Transverse colon (tissue), 4 donors: ENCODE measurements at regions not wholly inside any gene's neighbourhood (a gene's known extent, or its start where the extent isn't known, plus 50 kb on each side); places are given as distances from the start of the nearest gene placed in this dataset.

Experiments used
- DNase-seq: peaks from one replicate; pipeline ENCODE4 v3.0.0-alpha.2; 2019
- H3K27ac ChIP-seq, 4 donors: fragments of 200-600 bp; sonication (generic); 2 replicates each; pipeline ENCODE4 v1.5.1; 2016 to 2018; ENCODE audit warnings: inconsistent platforms in 4 of 4
- H3K27me3 ChIP-seq: fragments of 200-600 bp; sonication (generic); 2 replicates; pipeline ENCODE4 v1.5.1; 2017; ENCODE audit warnings: inconsistent platforms
- H3K36me3 ChIP-seq, 4 donors: fragments of 200-600 bp; sonication (generic); 2 replicates each; pipeline ENCODE4 v1.5.1; 2017 to 2019; ENCODE audit warnings: inconsistent platforms in 4 of 4
- H3K4me1 ChIP-seq, 4 donors: fragments of 200-600 bp; sonication (generic); 2 replicates each; pipeline ENCODE4 v1.5.1; 2017 to 2020; ENCODE audit warnings: inconsistent platforms in 4 of 4
- H3K4me3 ChIP-seq, 4 donors: fragments of 200-600 bp; sonication (generic); 1 replicate in 1 of 4; 2 replicates in 3 of 4; pipeline versions ENCODE4 v1.5.1 to v1.6.1; 2017 to 2019; ENCODE audit warnings: inconsistent platforms in 4 of 4
- H3K9me3 ChIP-seq, 2 donors: fragments of 200-600 bp; sonication (generic); 2 replicates each; pipeline ENCODE4 v1.5.1; 2017 to 2019; ENCODE audit warnings: inconsistent platforms in 2 of 2
- CTCF ChIP-seq, 5 experiments: fragments of 200-600 bp in 3 of 5; fragments of 450-650 bp in 2 of 5; sonication (generic) in 3 of 5; IDR thresholded peaks; 1 replicate in 2 of 5; 2 replicates in 3 of 5; pipeline ENCODE4 v1.5.1; 2016 to 2017; ENCODE audit warnings: antibody characterized with exemption in 5 of 5, inconsistent platforms in 3 of 5, mild to moderate bottlenecking in 2 of 5, moderate library complexity in 1 of 5
- EP300 ChIP-seq: sonication (generic); formaldehyde crosslinking; IDR thresholded peaks from one replicate; pipeline ENCODE4 v1.6.1; 2017; ENCODE audit warnings: antibody characterized with exemption, low read depth
- POLR2A ChIP-seq: fragments of 450-650 bp; IDR thresholded peaks from one replicate; pipeline ENCODE4 v1.6.1; 2016; ENCODE audit warnings: antibody characterized with exemption, mild to moderate bottlenecking, moderate library complexity
- POLR2AphosphoS5 ChIP-seq, 3 donors: sonication (generic); formaldehyde crosslinking; IDR thresholded peaks; one replicate each; pipeline ENCODE4 v1.6.1; 2016; ENCODE audit warnings: antibody characterized with exemption in 3 of 3
- WGBS, 2 donors: methylation state at CpG; one replicate each; pipeline ENCODE4 v1.1.5; 2018; ENCODE audit warnings: low coverage in 1 of 2; 5-methylcytosine and 5-hydroxymethylcytosine counted together
- in situ Hi-C, 4 donors: fragments of 200-750 bp; cut with MboI; loops; one replicate each; pipeline versions ENCODE4 v1.15.0 to v1.15.1; 2017; ENCODE audit warnings: low sequenced_read_pairs in 3 of 4, low pct_ligation_motif_present in 1 of 4, low pct_unique_long_range_greater_than_20kb in 1 of 4
- intact Hi-C: fragments of 100-400 bp; cut with DNase I; formaldehyde crosslinking; loops from one replicate; pipeline ENCODE4 v1.15.1; 2023; ENCODE audit warnings: low total_unique reads

GRCh38 chr22:49298834-49299750, 528.6 kb downstream of the BRD1 start:
- H3K36me3 ChIP-seq: no peaks in the 10 kb centered on the region
- no peak overlapping the region for H3K27ac ChIP-seq
- no peak overlapping the region for H3K4me3 ChIP-seq
- 87 to 90% methylated on average over 2 to 32 of the region's 34 CpGs for WGBS, 2 donors
- no peaks in the 10 kb centered on the region for H3K27me3 ChIP-seq
- no peak for DNase-seq
- H3K9me3 ChIP-seq: no peaks in the 10 kb centered on the region
- no peaks in the 10 kb centered on the region for H3K4me1 ChIP-seq
- intact Hi-C loops (no loop called here), in situ Hi-C loops (no loop called here)
- TF ChIP-seq POLR2A: no peak
- no peak for TF ChIP-seq EP300
- no peak for TF ChIP-seq POLR2AphosphoS5 (IDR thresholded peaks at IDR 0.05)
- no peak for TF ChIP-seq CTCF (IDR thresholded peaks at IDR 0.05)

- H3K4me1 ChIP-seq: no peaks in the 10 kb centered on the region
- H3K36me3 ChIP-seq: no peaks in the 10 kb centered on the region
- no peak overlapping the region for H3K4me3 ChIP-seq
- H3K27ac ChIP-seq: no peak overlapping the region
- WGBS, 2 donors: 67 to 74% methylated on average over 9 to 39 of the region's 39 CpGs
- H3K9me3 ChIP-seq: no peaks in the 10 kb centered on the region
- no peaks in the 10 kb centered on the region for H3K27me3 ChIP-seq
- no peak for DNase-seq
- no peak for TF ChIP-seq EP300
- no peak for TF ChIP-seq CTCF (IDR thresholded peaks at IDR 0.05)
- TF ChIP-seq POLR2AphosphoS5 (IDR thresholded peaks at IDR 0.05): no peak
- TF ChIP-seq POLR2A: no peak
- in situ Hi-C loops (no loop called here), intact Hi-C loops (no loop called here)
Measured at GRCh38 chr22:49297871-49298721, 529.6 kb downstream of the BRD1 start.

- DNase-seq: no peak
- Histone ChIP-seq H3K36me3 (no peaks in the 10 kb centered on the region), H3K4me3 (no peak overlapping the region), H3K4me1 (no peaks in the 10 kb centered on the region), H3K9me3 (no peaks in the 10 kb centered on the region), H3K27ac (no peak overlapping the region), H3K27me3 (no peaks in the 10 kb centered on the region)
- TF ChIP-seq POLR2AphosphoS5 (IDR thresholded peaks at IDR 0.05) (no peak), CTCF (IDR thresholded peaks at IDR 0.05) (no peak), EP300 (no peak), POLR2A (no peak)
- in situ Hi-C loops (no loop called here), intact Hi-C loops (no loop called here)
- WGBS, 2 donors: 81% methylated on average over 27 of the region's 27 CpGs; no CpG with 5 or more reads in 1 of the 2 donors
Measured at GRCh38 chr22:49297286-49297870, 530.3 kb downstream of the BRD1 start.

- no peak for DNase-seq
- WGBS, 2 donors: 83 to 94% methylated on average over 2 to 11 of the region's 11 CpGs
- no peak overlapping the region for H3K27ac ChIP-seq
- no peak overlapping the region for H3K4me3 ChIP-seq
- H3K36me3 ChIP-seq: no peaks in the 10 kb centered on the region
- in situ Hi-C loops: no loop called here
- TF ChIP-seq CTCF (IDR thresholded peaks at IDR 0.05) (no peak), POLR2A (no peak), POLR2AphosphoS5 (IDR thresholded peaks at IDR 0.05) (no peak), EP300 (no peak)
- no peaks in the 10 kb centered on the region for H3K27me3 ChIP-seq
- H3K9me3 ChIP-seq: no peaks in the 10 kb centered on the region
- intact Hi-C loops: no loop called here
- no peaks in the 10 kb centered on the region for H3K4me1 ChIP-seq
Measured at GRCh38 chr22:49296561-49296960, 531.1 kb downstream of the BRD1 start.
